OCI-LY7 (cell line): ENCODE measurements at regions not wholly inside any gene's neighbourhood (a gene's known extent, or its start where the extent isn't known, plus 50 kb on each side); places are given as distances from the start of the nearest gene placed in this dataset.

ENCODE experiments used
- EZH2phosphoT487 ChIP-seq: fragments of 200-600 bp; sonication (generic); IDR thresholded peaks from 2 replicates; pipeline ENCODE4 v1.6.1; 2018; ENCODE audit warnings: low read depth, borderline replicate concordance, mild to moderate bottlenecking, mixed run types, antibody characterized with exemption, low read length, moderate library complexity, mixed read lengths
- TF ChIP-seq, protein P1 (sequence below): fragments of 200-600 bp; sonication (generic); conservative IDR thresholded peaks from 2 replicates; pipeline ENCODE4 v1.5.1; 2014; ENCODE audit warnings: mild to moderate bottlenecking, antibody characterized with exemption, low read length, moderate library complexity, mixed read lengths

GRCh38 chr5:25950681-25951080, 1087.7 kb downstream of the CDH9 start:
- TF ChIP-seq, protein P1, sequence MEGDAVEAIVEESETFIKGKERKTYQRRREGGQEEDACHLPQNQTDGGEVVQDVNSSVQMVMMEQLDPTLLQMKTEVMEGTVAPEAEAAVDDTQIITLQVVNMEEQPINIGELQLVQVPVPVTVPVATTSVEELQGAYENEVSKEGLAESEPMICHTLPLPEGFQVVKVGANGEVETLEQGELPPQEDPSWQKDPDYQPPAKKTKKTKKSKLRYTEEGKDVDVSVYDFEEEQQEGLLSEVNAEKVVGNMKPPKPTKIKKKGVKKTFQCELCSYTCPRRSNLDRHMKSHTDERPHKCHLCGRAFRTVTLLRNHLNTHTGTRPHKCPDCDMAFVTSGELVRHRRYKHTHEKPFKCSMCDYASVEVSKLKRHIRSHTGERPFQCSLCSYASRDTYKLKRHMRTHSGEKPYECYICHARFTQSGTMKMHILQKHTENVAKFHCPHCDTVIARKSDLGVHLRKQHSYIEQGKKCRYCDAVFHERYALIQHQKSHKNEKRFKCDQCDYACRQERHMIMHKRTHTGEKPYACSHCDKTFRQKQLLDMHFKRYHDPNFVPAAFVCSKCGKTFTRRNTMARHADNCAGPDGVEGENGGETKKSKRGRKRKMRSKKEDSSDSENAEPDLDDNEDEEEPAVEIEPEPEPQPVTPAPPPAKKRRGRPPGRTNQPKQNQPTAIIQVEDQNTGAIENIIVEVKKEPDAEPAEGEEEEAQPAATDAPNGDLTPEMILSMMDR: no peak
- TF ChIP-seq EZH2phosphoT487: no peak
